GM10266 (cell line): ENCODE measurements at regions not wholly inside any gene's neighbourhood (a gene's known extent, or its start where the extent isn't known, plus 50 kb on each side); places are given as distances from the start of the nearest gene placed in this dataset.

Experiments
- DNase-seq: peaks from one replicate; pipeline ENCODE4 v3.0.0; 2012; ENCODE audit errors: extremely low spot score
- CTCF ChIP-seq: IDR thresholded peaks from 2 replicates; pipeline ENCODE4 v1.5.1; 2012; ENCODE audit warnings: mild to moderate bottlenecking, low read depth; ENCODE audit not compliant: control insufficient read depth, insufficient read depth; ENCODE audit errors: missing control alignments

GRCh38 chr2:81895620-81896250, 1591.2 kb upstream of the LRRTM1 start:
- no peak for DNase-seq
- no peak for TF ChIP-seq CTCF

- TF ChIP-seq CTCF, result no peak
- DNase-seq, result no peak
Observed at GRCh38 chr2:81894451-81894990, 1590.0 kb upstream of the LRRTM1 start.

GRCh38 chr2:81876624-81877023, 1572.1 kb upstream of the LRRTM1 start:
- no peak for TF ChIP-seq CTCF

GRCh38 chr2:81872006-81872405, 1567.5 kb upstream of the LRRTM1 start:
- DNase-seq, result no peak
- no peak for TF ChIP-seq CTCF

More at GRCh38 chr2:81876624-81877023, 1572.1 kb upstream of the LRRTM1 start:
- no peak for DNase-seq

GRCh38 chr2:81870119-81870518, 1565.6 kb upstream of the LRRTM1 start:
- no peak for DNase-seq
- TF ChIP-seq CTCF, result no peak

- DNase-seq, result no peak
- TF ChIP-seq CTCF, result no peak
Observed at GRCh38 chr2:81858998-81859397, 1554.4 kb upstream of the LRRTM1 start.

GRCh38 chr2:81853341-81853740, 1548.8 kb upstream of the LRRTM1 start:
- no peak for DNase-seq
- no peak for TF ChIP-seq CTCF
